ENCODE measurements at regions not wholly inside any gene's neighbourhood (a gene's known extent, or its start where the extent isn't known, plus 50 kb on each side); places are given as distances from the start of the nearest gene placed in this dataset.

- WGBS, 2 donors (ENCODE audit: low coverage in 1 of 2), result 44 to 60% methylated on average over 2 of the region's 2 CpGs
- no peak for ATAC-seq
- no peaks in the 10 kb centered on the region for H3K4me1 ChIP-seq
- H3K9me3 ChIP-seq, result no peaks in the 10 kb centered on the region
- TF ChIP-seq EP300 (IDR thresholded peaks at IDR 0.05) (no peak), POLR2A (IDR thresholded peaks at IDR 0.05) (no peak), POLR2AphosphoS5 (IDR thresholded peaks at IDR 0.05) (no peak), CTCF (IDR thresholded peaks at IDR 0.05) (no peak)
- no peak overlapping the region for H3K27ac ChIP-seq
- no peaks in the 10 kb centered on the region for H3K27me3 ChIP-seq
- no peaks in the 10 kb centered on the region for H3K36me3 ChIP-seq
- H3K4me3 ChIP-seq, result no peak overlapping the region
These were observed 128.0 kb upstream of the MBL2 start for GRCh38 chr10:52900593-52900992.

- Histone ChIP-seq H3K27ac (no peak overlapping the region), H3K9me3 (no peaks in the 10 kb centered on the region), H3K4me3 (no peak overlapping the region), H3K36me3 (no peaks in the 10 kb centered on the region), H3K27me3 (no peaks in the 10 kb centered on the region), H3K4me1 (no peaks in the 10 kb centered on the region)
- no peak for ATAC-seq
- TF ChIP-seq POLR2AphosphoS5 (IDR thresholded peaks at IDR 0.05) (no peak), CTCF (IDR thresholded peaks at IDR 0.05) (no peak), POLR2A (IDR thresholded peaks at IDR 0.05) (no peak), EP300 (IDR thresholded peaks at IDR 0.05) (no peak)
These were observed 124.6 kb upstream of the MBL2 start for GRCh38 chr10:52897162-52897561.

GRCh38 chr10:52895059-52895458, 122.5 kb upstream of the MBL2 start:
- no peak for ATAC-seq
- peaks cover 2% of the 10 kb centered on the region for H3K27me3 ChIP-seq
- H3K4me3 ChIP-seq, result no peak overlapping the region
- TF ChIP-seq POLR2A (IDR thresholded peaks at IDR 0.05), result no peak
- TF ChIP-seq CTCF (IDR thresholded peaks at IDR 0.05), result no peak
- no peak for TF ChIP-seq EP300 (IDR thresholded peaks at IDR 0.05)
- no peak for TF ChIP-seq POLR2AphosphoS5 (IDR thresholded peaks at IDR 0.05)
- H3K9me3 ChIP-seq, result no peaks in the 10 kb centered on the region
- H3K36me3 ChIP-seq, result no peaks in the 10 kb centered on the region
- H3K27ac ChIP-seq, result no peak overlapping the region
- no peaks in the 10 kb centered on the region for H3K4me1 ChIP-seq

GRCh38 chr10:52890281-52890680, 117.7 kb upstream of the MBL2 start:
- TF ChIP-seq POLR2AphosphoS5 (IDR thresholded peaks at IDR 0.05) (no peak), EP300 (IDR thresholded peaks at IDR 0.05) (no peak), POLR2A (IDR thresholded peaks at IDR 0.05) (no peak), CTCF (IDR thresholded peaks at IDR 0.05) (no peak)
- no peak for ATAC-seq
- 100% methylated on average over 4 of the region's 17 CpGs; no CpG with 5 or more reads in 1 of the 2 donors for WGBS, 2 donors (ENCODE audit: low coverage in 1 of 2)
- Histone ChIP-seq H3K36me3 (no peaks in the 10 kb centered on the region), H3K27me3 (peaks cover 13% of the 10 kb centered on the region), H3K9me3 (no peaks in the 10 kb centered on the region), H3K4me1 (no peaks in the 10 kb centered on the region), H3K27ac (no peak overlapping the region), H3K4me3 (no peak overlapping the region)

GRCh38 chr10:52889611-52890010, 117.0 kb upstream of the MBL2 start:
- H3K36me3 ChIP-seq, result no peaks in the 10 kb centered on the region
- WGBS, 2 donors (ENCODE audit: low coverage in 1 of 2), result 80 to 95% methylated on average over 1 to 4 of the region's 12 CpGs
- no peaks in the 10 kb centered on the region for H3K4me1 ChIP-seq

More at GRCh38 chr10:52889611-52890010, 117.0 kb upstream of the MBL2 start:
- TF ChIP-seq CTCF (IDR thresholded peaks at IDR 0.05) (no peak), POLR2A (IDR thresholded peaks at IDR 0.05) (no peak), POLR2AphosphoS5 (IDR thresholded peaks at IDR 0.05) (no peak), EP300 (IDR thresholded peaks at IDR 0.05) (no peak)
- no peak for ATAC-seq
- Histone ChIP-seq H3K9me3 (no peaks in the 10 kb centered on the region), H3K27me3 (peaks cover 17% of the 10 kb centered on the region), H3K4me3 (no peak overlapping the region), H3K27ac (no peak overlapping the region)

All from gastroesophageal sphincter (tissue), 4 donors.